ENCODE measurements at regions not wholly inside any gene's neighbourhood (a gene's known extent, or its start where the extent isn't known, plus 50 kb on each side); places are given as distances from the start of the nearest gene placed in this dataset.

DNA sequence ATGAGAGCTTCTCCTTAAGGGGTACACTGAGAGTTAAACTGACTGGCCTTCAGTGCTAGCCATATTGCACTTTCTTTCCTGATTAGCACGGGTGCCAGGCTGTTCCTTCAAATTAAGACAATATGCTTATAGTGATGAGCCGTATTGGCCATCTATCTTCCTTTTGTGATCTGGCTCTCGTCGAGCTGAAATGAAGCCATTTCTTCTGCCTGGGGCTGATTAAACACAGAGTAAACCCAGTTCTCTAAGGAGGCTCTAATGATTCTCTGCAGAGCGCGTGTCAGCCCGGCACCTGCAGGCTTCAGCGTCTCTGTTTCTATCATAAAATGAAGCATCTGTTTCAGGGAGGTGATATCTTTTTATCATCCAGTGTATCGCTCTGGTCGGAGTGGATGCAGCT lies 107.5 kb upstream of the NR2F2 start:
- H3K4me3 ChIP-seq (ENCODE audit: low read length), result no peak overlapping the region
- no peaks in the 10 kb centered on the region for H3K4me1 ChIP-seq (ENCODE audit: control insufficient read depth, insufficient read depth, low read length)
- no peaks in the 10 kb centered on the region for H3K36me3 ChIP-seq (ENCODE audit: control insufficient read depth, insufficient read depth, low read length)
- H3K9ac ChIP-seq (ENCODE audit: low read length), result no peak overlapping the region
- H3K27me3 ChIP-seq (ENCODE audit: control insufficient read depth, insufficient read depth, low read length), result no peaks in the 10 kb centered on the region
- H3K9me3 ChIP-seq (ENCODE audit: control insufficient read depth, low read length), result no peaks in the 10 kb centered on the region

DNA sequence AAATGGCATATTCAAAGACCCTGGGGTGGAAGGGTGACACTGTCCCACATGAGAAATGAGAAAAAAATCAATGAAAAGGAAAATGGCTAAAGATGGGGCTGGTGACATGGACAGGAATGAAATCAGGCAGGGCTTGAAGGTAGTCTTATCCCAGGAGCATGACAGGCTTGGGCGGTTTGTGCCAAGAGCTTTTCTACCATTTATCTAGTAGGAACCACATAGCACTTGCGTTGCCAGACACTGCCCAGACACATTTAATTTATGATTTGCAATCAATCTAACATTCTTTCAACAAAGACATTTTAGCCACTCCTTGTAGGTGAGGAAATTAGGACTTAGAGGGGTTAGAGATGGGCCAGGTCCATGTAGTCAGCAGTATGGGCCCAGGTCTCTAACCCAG lies 106.6 kb upstream of the NR2F2 start:
- Histone ChIP-seq H3K4me3 (ENCODE audit: low read length) (no peak overlapping the region), H3K36me3 (ENCODE audit: control insufficient read depth, insufficient read depth, low read length) (no peaks in the 10 kb centered on the region), H3K9me3 (ENCODE audit: control insufficient read depth, low read length) (no peaks in the 10 kb centered on the region)

DNA sequence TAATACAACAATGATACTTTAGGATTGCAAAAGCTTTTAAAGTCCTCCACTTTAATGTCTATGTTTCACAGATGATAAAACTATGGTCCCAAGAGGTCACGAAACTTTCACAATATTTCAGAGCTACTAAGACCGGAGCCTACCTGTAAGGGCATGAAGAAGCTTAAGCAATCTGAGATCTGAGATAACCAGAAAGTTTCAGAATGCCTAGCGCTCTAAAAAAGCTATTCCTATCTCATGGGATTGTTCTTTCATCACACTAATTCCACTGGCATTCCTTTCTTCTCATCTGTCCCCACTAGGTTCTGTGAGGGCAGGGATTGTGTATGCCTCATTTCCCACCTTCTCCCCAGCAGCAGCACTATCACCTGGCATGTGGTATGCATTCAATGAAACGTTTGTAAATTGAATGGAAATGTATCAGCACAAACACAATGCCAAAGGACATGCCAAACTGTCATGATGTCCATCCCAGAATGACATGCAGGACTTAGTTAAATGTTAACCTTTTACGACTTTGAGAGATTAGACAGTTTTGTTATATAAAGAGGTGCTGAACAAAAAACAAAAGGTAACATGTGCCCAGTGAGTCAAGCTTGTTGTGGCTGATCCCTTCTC lies 104.7 kb upstream of the NR2F2 start:
- Histone ChIP-seq H3K36me3 (ENCODE audit: control insufficient read depth, insufficient read depth, low read length) (no peaks in the 10 kb centered on the region), H3K27me3 (ENCODE audit: control insufficient read depth, insufficient read depth, low read length) (no peaks in the 10 kb centered on the region), H3K9ac (ENCODE audit: low read length) (no peak overlapping the region), H3K4me3 (ENCODE audit: low read length) (no peak overlapping the region), H3K4me1 (ENCODE audit: control insufficient read depth, insufficient read depth, low read length) (no peaks in the 10 kb centered on the region), H3K9me3 (ENCODE audit: control insufficient read depth, low read length) (no peaks in the 10 kb centered on the region)

More for the DNA sequence above, 106.6 kb upstream of the NR2F2 start:
- Histone ChIP-seq H3K27me3 (ENCODE audit: control insufficient read depth, insufficient read depth, low read length) (no peaks in the 10 kb centered on the region), H3K9ac (ENCODE audit: low read length) (no peak overlapping the region), H3K4me1 (ENCODE audit: control insufficient read depth, insufficient read depth, low read length) (no peaks in the 10 kb centered on the region)

DNA sequence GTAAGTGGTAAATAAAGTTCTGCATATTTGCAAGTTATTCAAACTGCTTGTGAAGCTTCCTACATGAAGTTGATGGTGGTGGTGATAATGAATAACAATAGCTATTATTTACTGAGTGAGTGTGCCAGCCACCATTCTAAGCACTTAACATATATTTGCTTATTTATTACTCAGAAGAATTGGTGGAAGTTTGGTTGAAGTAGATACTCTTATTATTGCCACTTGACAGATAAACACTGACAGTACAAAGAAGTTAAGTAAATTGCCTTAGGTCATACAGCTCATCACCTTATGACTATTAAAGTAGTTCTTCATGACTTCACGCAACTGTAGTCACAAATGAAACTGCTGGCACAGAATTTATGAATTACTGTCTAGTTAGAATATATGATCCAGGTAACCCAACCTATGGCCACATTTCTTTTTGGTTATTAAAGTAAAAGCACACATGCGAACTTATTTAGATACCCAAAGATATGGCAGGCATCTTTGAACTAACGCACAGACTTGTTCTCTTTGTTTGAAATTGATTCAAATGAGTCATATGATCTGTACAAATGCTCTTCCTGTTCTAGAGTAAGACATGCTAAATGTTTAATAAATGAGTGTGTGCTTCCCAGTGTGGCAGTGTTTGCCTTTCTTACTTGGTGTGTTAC lies 99.8 kb upstream of the NR2F2 start:
- H3K9me3 ChIP-seq (ENCODE audit: control insufficient read depth, low read length), result no peaks in the 10 kb centered on the region
- H3K9ac ChIP-seq (ENCODE audit: low read length), result no peak overlapping the region
- no peak overlapping the region for H3K4me3 ChIP-seq (ENCODE audit: low read length)

DNA sequence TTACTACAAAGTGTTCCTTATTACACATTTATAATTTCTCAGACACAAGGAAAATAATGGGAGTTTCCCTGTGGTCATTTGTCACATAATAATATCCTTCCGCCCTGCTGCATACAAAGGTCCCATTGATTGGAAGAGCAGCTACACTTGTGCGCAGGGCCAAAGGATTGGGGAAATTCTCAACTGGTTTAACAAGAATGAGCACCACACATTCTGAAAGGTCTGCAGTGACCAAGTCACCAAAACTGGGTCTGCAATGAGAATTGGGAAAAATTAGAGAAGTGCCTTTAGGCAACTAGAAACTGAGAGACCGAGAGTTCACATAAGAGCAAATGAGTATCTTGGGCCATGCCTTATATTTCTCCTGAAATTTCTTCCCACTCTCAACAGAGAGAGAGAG lies 98.2 kb upstream of the NR2F2 start:
- H3K9me3 ChIP-seq (ENCODE audit: control insufficient read depth, low read length), result no peaks in the 10 kb centered on the region
- H3K9ac ChIP-seq (ENCODE audit: low read length), result no peak overlapping the region
- H3K4me1 ChIP-seq (ENCODE audit: control insufficient read depth, insufficient read depth, low read length), result peaks cover 5% of the 10 kb centered on the region
- H3K4me3 ChIP-seq (ENCODE audit: low read length), result no peak overlapping the region
- no peaks in the 10 kb centered on the region for H3K27me3 ChIP-seq (ENCODE audit: control insufficient read depth, insufficient read depth, low read length)
- H3K36me3 ChIP-seq (ENCODE audit: control insufficient read depth, insufficient read depth, low read length), result no peaks in the 10 kb centered on the region

More for the DNA sequence above, 99.8 kb upstream of the NR2F2 start:
- no peaks in the 10 kb centered on the region for H3K36me3 ChIP-seq (ENCODE audit: control insufficient read depth, insufficient read depth, low read length)
- H3K4me1 ChIP-seq (ENCODE audit: control insufficient read depth, insufficient read depth, low read length), result peaks cover 5% of the 10 kb centered on the region
- H3K27me3 ChIP-seq (ENCODE audit: control insufficient read depth, insufficient read depth, low read length), result no peaks in the 10 kb centered on the region

DNA sequence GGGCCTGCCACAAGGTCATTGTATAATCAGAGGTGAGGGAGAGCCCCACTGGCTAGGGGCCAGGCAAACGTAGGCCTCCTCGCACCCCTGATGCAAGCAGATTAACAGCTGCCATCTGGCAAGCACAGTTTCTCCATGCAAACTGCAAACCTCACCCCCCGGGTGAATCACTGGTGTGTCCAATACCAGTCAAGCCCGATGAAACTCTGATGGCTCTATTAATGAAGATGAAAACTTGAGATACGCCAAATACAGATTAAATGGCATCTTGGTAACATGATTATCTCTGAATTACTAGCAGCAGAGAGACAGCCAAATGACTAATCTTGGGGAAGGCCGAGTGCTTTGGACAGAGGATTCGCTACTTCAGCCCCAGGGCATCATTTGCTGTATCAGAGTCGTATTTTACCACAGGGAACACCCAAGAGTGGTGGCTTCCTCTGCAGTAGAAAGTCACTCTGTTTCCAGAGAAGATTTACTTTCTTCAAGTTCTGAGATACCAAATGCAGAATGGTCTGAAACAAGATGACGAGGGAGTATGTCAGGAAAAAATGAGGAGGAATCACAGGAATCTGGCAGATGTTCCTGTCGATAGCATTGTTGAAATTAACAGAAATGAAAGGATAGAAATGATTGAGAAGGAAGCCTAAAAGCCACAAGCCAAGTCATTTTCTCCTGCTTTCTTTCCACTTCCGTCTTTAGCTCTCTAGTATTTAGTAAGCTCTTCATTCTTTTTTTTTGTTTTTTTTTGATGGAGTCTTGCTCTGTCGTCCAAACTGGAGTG lies 96.2 kb upstream of the NR2F2 start:
- Histone ChIP-seq H3K27me3 (ENCODE audit: control insufficient read depth, insufficient read depth, low read length) (no peaks in the 10 kb centered on the region), H3K4me1 (ENCODE audit: control insufficient read depth, insufficient read depth, low read length) (peaks cover 5% of the 10 kb centered on the region), H3K4me3 (ENCODE audit: low read length) (no peak overlapping the region), H3K9me3 (ENCODE audit: control insufficient read depth, low read length) (no peaks in the 10 kb centered on the region), H3K9ac (ENCODE audit: low read length) (no peak overlapping the region), H3K36me3 (ENCODE audit: control insufficient read depth, insufficient read depth, low read length) (no peaks in the 10 kb centered on the region)

DNA sequence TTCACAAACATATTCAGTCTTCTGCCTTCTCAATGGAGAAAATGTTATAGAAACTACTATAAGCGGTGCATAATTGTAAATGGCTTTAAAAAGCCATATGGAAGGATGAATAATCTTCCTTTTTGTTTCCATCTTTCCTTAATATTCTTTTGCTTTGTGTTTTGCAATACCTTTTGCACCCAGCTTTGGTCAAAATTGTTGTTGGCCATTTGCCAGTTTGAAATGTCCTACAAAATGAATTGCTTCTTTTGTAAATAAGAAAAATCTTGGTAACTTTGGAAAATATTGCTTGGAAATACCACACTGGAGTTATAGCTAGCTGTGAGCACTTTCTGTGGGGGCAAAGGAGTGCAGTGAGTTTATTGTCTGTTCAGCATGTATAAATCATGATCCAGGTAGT lies 93.5 kb upstream of the NR2F2 start:
- no peak overlapping the region for H3K9ac ChIP-seq (ENCODE audit: low read length)
- H3K4me3 ChIP-seq (ENCODE audit: low read length), result no peak overlapping the region
- no peaks in the 10 kb centered on the region for H3K27me3 ChIP-seq (ENCODE audit: control insufficient read depth, insufficient read depth, low read length)

DNA sequence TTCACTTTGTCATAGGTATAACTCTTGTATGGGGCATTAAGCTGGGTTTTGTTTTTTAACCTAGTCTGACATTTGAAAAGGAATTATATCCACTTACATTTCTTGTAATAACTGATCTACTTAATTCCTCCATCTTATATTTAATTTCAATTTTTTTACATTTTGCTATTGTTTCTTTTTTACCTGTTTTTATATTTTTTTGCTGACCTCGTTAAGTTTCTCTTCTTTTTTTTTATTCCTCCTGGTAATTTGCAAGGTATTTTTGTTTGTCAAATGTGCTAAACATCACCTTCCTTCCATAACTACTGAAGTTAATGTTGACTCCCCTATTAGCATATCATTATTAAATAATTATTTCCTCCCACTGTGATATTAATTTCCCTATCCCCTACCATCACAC lies 87.7 kb upstream of the NR2F2 start:
- no peaks in the 10 kb centered on the region for H3K4me1 ChIP-seq (ENCODE audit: control insufficient read depth, insufficient read depth, low read length)
- no peaks in the 10 kb centered on the region for H3K9me3 ChIP-seq (ENCODE audit: control insufficient read depth, low read length)
- no peaks in the 10 kb centered on the region for H3K36me3 ChIP-seq (ENCODE audit: control insufficient read depth, insufficient read depth, low read length)
- H3K4me3 ChIP-seq (ENCODE audit: low read length), result no peak overlapping the region
- H3K27me3 ChIP-seq (ENCODE audit: control insufficient read depth, insufficient read depth, low read length), result no peaks in the 10 kb centered on the region
- H3K9ac ChIP-seq (ENCODE audit: low read length), result no peak overlapping the region

More for the DNA sequence above, 93.5 kb upstream of the NR2F2 start:
- Histone ChIP-seq H3K4me1 (ENCODE audit: control insufficient read depth, insufficient read depth, low read length) (no peaks in the 10 kb centered on the region), H3K9me3 (ENCODE audit: control insufficient read depth, low read length) (no peaks in the 10 kb centered on the region), H3K36me3 (ENCODE audit: control insufficient read depth, insufficient read depth, low read length) (no peaks in the 10 kb centered on the region)

DNA sequence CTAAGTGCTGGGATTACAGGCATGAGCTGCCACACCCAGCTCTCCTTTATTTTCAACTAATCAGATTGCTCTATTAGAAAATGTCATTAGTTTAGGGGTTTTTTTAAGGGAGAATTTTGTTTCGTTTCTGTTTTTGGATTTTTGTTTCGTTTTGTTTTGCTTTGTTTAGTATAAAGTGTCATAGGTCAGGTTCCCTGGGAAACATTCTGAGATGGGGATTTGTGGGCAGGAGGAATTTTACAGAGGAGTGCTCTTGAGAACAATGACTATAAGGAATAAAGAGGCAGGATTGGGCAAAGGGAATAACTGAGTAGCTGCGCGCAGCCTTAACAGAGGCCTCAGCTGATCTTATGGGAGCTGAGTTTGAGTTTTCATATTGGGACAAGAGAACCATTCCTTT lies 86.8 kb upstream of the NR2F2 start:
- Histone ChIP-seq H3K27me3 (ENCODE audit: control insufficient read depth, insufficient read depth, low read length) (no peaks in the 10 kb centered on the region), H3K36me3 (ENCODE audit: control insufficient read depth, insufficient read depth, low read length) (no peaks in the 10 kb centered on the region), H3K4me1 (ENCODE audit: control insufficient read depth, insufficient read depth, low read length) (no peaks in the 10 kb centered on the region), H3K4me3 (ENCODE audit: low read length) (no peak overlapping the region), H3K9ac (ENCODE audit: low read length) (no peak overlapping the region), H3K9me3 (ENCODE audit: control insufficient read depth, low read length) (no peaks in the 10 kb centered on the region)

DNA sequence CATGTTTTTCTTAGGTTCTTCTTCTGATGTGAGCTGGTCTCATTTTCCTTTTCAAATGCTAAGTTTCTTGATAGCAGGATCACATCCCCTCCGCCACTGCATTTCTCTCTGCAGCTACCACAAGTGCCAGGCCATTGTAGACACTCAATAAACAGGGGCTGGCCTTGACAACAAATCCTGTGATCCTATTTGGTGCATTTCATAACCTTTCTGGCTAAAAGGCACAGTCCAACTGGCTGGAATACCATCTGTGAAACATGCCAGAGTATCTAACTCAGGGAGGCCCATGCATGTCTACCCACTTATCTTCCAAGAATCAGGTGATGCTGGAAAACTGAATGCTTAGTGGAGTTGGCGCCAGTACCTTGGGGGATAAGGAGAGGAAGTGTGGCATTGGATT lies 85.2 kb upstream of the NR2F2 start:
- Histone ChIP-seq H3K36me3 (ENCODE audit: control insufficient read depth, insufficient read depth, low read length) (no peaks in the 10 kb centered on the region), H3K4me3 (ENCODE audit: low read length) (no peak overlapping the region), H3K4me1 (ENCODE audit: control insufficient read depth, insufficient read depth, low read length) (no peaks in the 10 kb centered on the region), H3K9ac (ENCODE audit: low read length) (no peak overlapping the region), H3K27me3 (ENCODE audit: control insufficient read depth, insufficient read depth, low read length) (no peaks in the 10 kb centered on the region), H3K9me3 (ENCODE audit: control insufficient read depth, low read length) (no peaks in the 10 kb centered on the region)

DNA sequence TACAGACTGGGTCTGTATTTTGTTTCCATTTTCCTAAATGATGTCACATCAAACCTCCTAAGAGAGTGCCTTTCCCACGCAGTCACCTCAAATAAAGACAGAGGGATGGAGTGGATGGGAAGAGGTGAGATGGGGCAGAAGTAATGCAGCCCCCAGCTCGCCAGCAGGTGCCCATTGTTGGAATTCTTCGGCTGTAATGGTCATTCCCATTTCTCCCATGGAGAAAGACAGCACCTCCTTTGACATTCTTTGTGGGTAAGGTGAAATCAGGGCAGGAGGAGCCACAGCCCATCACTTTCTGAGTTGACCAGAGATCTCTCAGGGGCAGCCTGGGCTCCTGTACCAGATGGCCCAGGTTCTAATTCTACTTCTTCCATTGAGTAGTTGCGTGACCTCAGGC lies 84.4 kb upstream of the NR2F2 start:
- Histone ChIP-seq H3K36me3 (ENCODE audit: control insufficient read depth, insufficient read depth, low read length) (no peaks in the 10 kb centered on the region), H3K9ac (ENCODE audit: low read length) (no peak overlapping the region), H3K27me3 (ENCODE audit: control insufficient read depth, insufficient read depth, low read length) (no peaks in the 10 kb centered on the region), H3K4me3 (ENCODE audit: low read length) (no peak overlapping the region), H3K4me1 (ENCODE audit: control insufficient read depth, insufficient read depth, low read length) (no peaks in the 10 kb centered on the region), H3K9me3 (ENCODE audit: control insufficient read depth, low read length) (no peaks in the 10 kb centered on the region)

DNA sequence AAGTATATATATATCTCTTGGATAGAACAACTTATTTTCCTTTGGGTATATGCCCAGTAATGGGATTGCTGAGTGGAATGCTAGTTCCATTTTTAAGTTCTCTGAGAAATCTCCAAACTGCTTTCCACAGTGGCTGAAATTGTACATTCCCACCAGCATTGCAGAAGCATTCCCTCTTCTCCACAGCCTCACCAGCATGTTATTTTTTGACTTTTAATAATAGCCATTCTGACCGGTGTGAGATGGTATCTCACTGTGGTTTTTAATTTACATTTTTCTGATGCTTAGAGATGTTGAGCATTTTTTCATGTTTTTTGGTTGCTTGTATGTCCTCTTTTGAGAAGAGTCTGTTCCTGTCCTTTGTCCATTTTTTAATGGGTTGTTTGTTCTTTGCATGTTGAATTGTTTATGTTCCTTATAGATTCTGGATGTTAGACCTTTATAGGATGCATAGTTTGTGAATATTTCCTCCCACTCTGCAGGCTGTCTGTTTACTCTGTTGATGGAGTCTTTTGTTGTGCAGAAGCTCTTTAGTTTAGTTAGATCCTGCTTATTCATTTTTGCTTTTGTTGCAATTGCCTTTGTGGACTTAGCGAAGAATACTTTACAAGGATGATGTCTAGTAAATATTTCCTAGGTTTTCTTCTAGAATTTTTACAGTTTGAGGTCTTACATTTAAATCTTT lies 82.7 kb upstream of the NR2F2 start:
- H3K4me3 ChIP-seq (ENCODE audit: low read length), result no peak overlapping the region
- H3K4me1 ChIP-seq (ENCODE audit: control insufficient read depth, insufficient read depth, low read length), result no peaks in the 10 kb centered on the region
- no peaks in the 10 kb centered on the region for H3K27me3 ChIP-seq (ENCODE audit: control insufficient read depth, insufficient read depth, low read length)
- no peak overlapping the region for H3K9ac ChIP-seq (ENCODE audit: low read length)
- no peaks in the 10 kb centered on the region for H3K36me3 ChIP-seq (ENCODE audit: control insufficient read depth, insufficient read depth, low read length)
- H3K9me3 ChIP-seq (ENCODE audit: control insufficient read depth, low read length), result no peaks in the 10 kb centered on the region

Measured in mucosa of stomach (tissue), 1 donor.